H9 (cell line): ENCODE measurements at regions not wholly inside any gene's neighbourhood (a gene's known extent, or its start where the extent isn't known, plus 50 kb on each side); places are given as distances from the start of the nearest gene placed in this dataset.

ENCODE experiments used
- DNase-seq: peaks from one replicate; pipeline ENCODE4 v3.0.0-alpha.2; 2017
- H2AFZ ChIP-seq: one replicate; pipeline ENCODE4 v1.6.1; 2013; ENCODE audit warnings: mild to moderate bottlenecking, low read length, control low read depth, moderate library complexity
- H2AK5ac ChIP-seq: 2 replicates; pipeline ENCODE4 v1.6.1; 2013; ENCODE audit warnings: low read length, control low read depth, mixed read lengths; ENCODE audit not compliant: insufficient read length
- H2BK120ac ChIP-seq: one replicate; pipeline ENCODE4 v1.6.1; 2013; ENCODE audit warnings: low read depth, mild to moderate bottlenecking, low read length, control low read depth, inconsistent platforms; ENCODE audit not compliant: poor library complexity, severe bottlenecking
- H2BK12ac ChIP-seq: 2 replicates; pipeline ENCODE4 v1.6.1; 2013; ENCODE audit warnings: low read length, control low read depth, mixed read lengths, low read depth; ENCODE audit not compliant: insufficient read length
- H2BK15ac ChIP-seq: 2 replicates; pipeline ENCODE4 v1.6.1; 2013; ENCODE audit warnings: low read depth, low read length, control low read depth
- H2BK20ac ChIP-seq: one replicate; pipeline ENCODE4 v1.6.1; 2013; ENCODE audit warnings: low read depth, mild to moderate bottlenecking, low read length, control low read depth, inconsistent platforms; ENCODE audit not compliant: poor library complexity, severe bottlenecking
- H2BK5ac ChIP-seq: 2 replicates; pipeline ENCODE4 v1.6.1; 2013; ENCODE audit warnings: low read length, control low read depth, mixed read lengths; ENCODE audit not compliant: insufficient read length
- H3K14ac ChIP-seq: 2 replicates; pipeline ENCODE4 v1.6.1; 2013; ENCODE audit warnings: low read length, control low read depth; ENCODE audit not compliant: insufficient read depth
- H3K18ac ChIP-seq: 2 replicates; pipeline ENCODE4 v1.6.1; 2013; ENCODE audit warnings: low read depth, mild to moderate bottlenecking, mixed read lengths, low read length, control low read depth; ENCODE audit not compliant: insufficient read length
- H3K23ac ChIP-seq: 2 replicates; pipeline ENCODE4 v1.6.1; 2013; ENCODE audit warnings: low read length, control low read depth, mixed read lengths, low read depth; ENCODE audit not compliant: insufficient read length
- H3K23me2 ChIP-seq: 2 replicates; pipeline ENCODE4 v1.6.1; 2013; ENCODE audit warnings: low read depth, mild to moderate bottlenecking, mixed read lengths, low read length, control low read depth; ENCODE audit not compliant: insufficient read length, poor library complexity, severe bottlenecking
- H3K27ac ChIP-seq: 2 replicates; pipeline ENCODE4 v1.5.1; 2013; ENCODE audit warnings: low read length, control low read depth, mixed read lengths, low read depth; ENCODE audit not compliant: insufficient read length
- H3K27me3 ChIP-seq: 2 replicates; pipeline ENCODE4 v1.6.1; 2013; ENCODE audit warnings: low read length, control low read depth, inconsistent platforms; ENCODE audit not compliant: insufficient read depth
- H3K4ac ChIP-seq: 2 replicates; pipeline ENCODE4 v1.6.1; 2013; ENCODE audit warnings: low read depth, mild to moderate bottlenecking, control low read depth, inconsistent platforms, low read length, moderate library complexity
- H3K4me1 ChIP-seq: 2 replicates; pipeline ENCODE4 v1.6.1; 2013; ENCODE audit warnings: low read length, control low read depth, inconsistent platforms; ENCODE audit not compliant: insufficient read depth
- H3K4me2 ChIP-seq: 2 replicates; pipeline ENCODE4 v1.6.1; 2013; ENCODE audit warnings: low read length, control low read depth, mixed read lengths; ENCODE audit not compliant: insufficient read length, insufficient read depth
- H3K56ac ChIP-seq: 2 replicates; pipeline ENCODE4 v1.6.1; 2013; ENCODE audit warnings: low read depth, mild to moderate bottlenecking, mixed read lengths, low read length, control low read depth; ENCODE audit not compliant: insufficient read length
- H3K79me1 ChIP-seq: 2 replicates; pipeline ENCODE4 v1.6.1; 2013; ENCODE audit warnings: low read depth, mild to moderate bottlenecking, moderate library complexity, low read length, control low read depth, inconsistent platforms; ENCODE audit not compliant: insufficient read depth, poor library complexity, severe bottlenecking
- H3K79me2 ChIP-seq: 2 replicates; pipeline ENCODE4 v1.6.1; 2013; ENCODE audit warnings: low read length, control low read depth, inconsistent platforms; ENCODE audit not compliant: insufficient read depth
- H3K9ac ChIP-seq: 2 replicates; pipeline ENCODE4 v1.6.1; 2013; ENCODE audit warnings: low read length, control low read depth, mixed read lengths; ENCODE audit not compliant: insufficient read length; ENCODE audit errors: extremely low read depth
- H3K9me3 ChIP-seq: one replicate; pipeline ENCODE4 v1.6.1; 2013; ENCODE audit warnings: low read depth, low read length, inconsistent platforms; ENCODE audit not compliant: control insufficient read depth
- H3T11ph ChIP-seq: one replicate; pipeline ENCODE4 v1.6.1; 2013; ENCODE audit warnings: mild to moderate bottlenecking, low read length, control low read depth, inconsistent platforms
- H4K20me1 ChIP-seq: one replicate; pipeline ENCODE4 v1.6.1; 2013; ENCODE audit not compliant: control insufficient read depth, insufficient read length, insufficient read depth
- H4K5ac ChIP-seq: 2 replicates; pipeline ENCODE4 v1.6.1; 2013; ENCODE audit warnings: low read depth, mild to moderate bottlenecking, mixed read lengths, low read length, control low read depth; ENCODE audit not compliant: insufficient read length
- H4K8ac ChIP-seq: replicated peaks from 2 replicates; pipeline ENCODE4 v1.6.1; 2013; ENCODE audit warnings: low read length, control low read depth, mixed read lengths, low read depth; ENCODE audit not compliant: insufficient read length
- H4K91ac ChIP-seq: 2 replicates; pipeline ENCODE4 v1.6.1; 2013; ENCODE audit warnings: low read depth, mild to moderate bottlenecking, moderate library complexity, mixed read lengths, low read length, control low read depth; ENCODE audit not compliant: insufficient read length
- H3K27ac Mint-ChIP-seq, 3 experiments: 2 replicates in 2 of 3; 3 replicates in 1 of 3; pipeline ENCODE4 v1.8.0; 2020 to 2021; ENCODE audit warnings: mixed read lengths in 3 of 3, mild to moderate bottlenecking in 1 of 3, moderate library complexity in 1 of 3
- H3K27me3 Mint-ChIP-seq: 2 replicates; pipeline ENCODE4 v1.8.0; 2021; ENCODE audit warnings: low read depth, mild to moderate bottlenecking, moderate library complexity, mixed read lengths
- H3K36me3 Mint-ChIP-seq, 3 experiments: 2 replicates in 2 of 3; 3 replicates in 1 of 3; pipeline ENCODE4 v1.8.0; 2020 to 2021; ENCODE audit warnings: low read depth in 3 of 3, mixed read lengths in 3 of 3; ENCODE audit not compliant: insufficient read depth in 1 of 3
- H3K4me1 Mint-ChIP-seq, 2 experiments: 2 replicates each; pipeline ENCODE4 v1.8.0; 2020; ENCODE audit warnings: mixed read lengths in 2 of 2
- H3K4me3 Mint-ChIP-seq, 2 experiments: 2 replicates in 1 of 2; 3 replicates in 1 of 2; pipeline ENCODE4 v1.8.0; 2020 to 2021; ENCODE audit warnings: mild to moderate bottlenecking in 2 of 2, mixed read lengths in 2 of 2, moderate library complexity in 1 of 2
- H3K9me3 Mint-ChIP-seq, 2 experiments: 2 replicates in 1 of 2; 3 replicates in 1 of 2; pipeline ENCODE4 v1.8.0; 2020; ENCODE audit warnings: mild to moderate bottlenecking in 2 of 2, mixed read lengths in 2 of 2, moderate library complexity in 1 of 2
- WGBS: extraction: QIAGEN DNeasy Blood & Tissue Kit; methylation state at CpG from one replicate; pipeline ENCODE4 v1.1.7; 2013; ENCODE audit warnings: missing lambda C conversion rate, low lambda C conversion rate, mixed read lengths; ENCODE audit not compliant: insufficient read length; ENCODE audit errors: extremely low coverage; 5-methylcytosine and 5-hydroxymethylcytosine counted together
- TF ChIP-seq, protein P1 (sequence below): fragments of 200-600 bp; sonication (generic); conservative IDR thresholded peaks from 3 replicates; pipeline ENCODE4 v1.8.0; 2021; ENCODE audit warnings: antibody characterized with exemption, mild to moderate bottlenecking

DNA sequence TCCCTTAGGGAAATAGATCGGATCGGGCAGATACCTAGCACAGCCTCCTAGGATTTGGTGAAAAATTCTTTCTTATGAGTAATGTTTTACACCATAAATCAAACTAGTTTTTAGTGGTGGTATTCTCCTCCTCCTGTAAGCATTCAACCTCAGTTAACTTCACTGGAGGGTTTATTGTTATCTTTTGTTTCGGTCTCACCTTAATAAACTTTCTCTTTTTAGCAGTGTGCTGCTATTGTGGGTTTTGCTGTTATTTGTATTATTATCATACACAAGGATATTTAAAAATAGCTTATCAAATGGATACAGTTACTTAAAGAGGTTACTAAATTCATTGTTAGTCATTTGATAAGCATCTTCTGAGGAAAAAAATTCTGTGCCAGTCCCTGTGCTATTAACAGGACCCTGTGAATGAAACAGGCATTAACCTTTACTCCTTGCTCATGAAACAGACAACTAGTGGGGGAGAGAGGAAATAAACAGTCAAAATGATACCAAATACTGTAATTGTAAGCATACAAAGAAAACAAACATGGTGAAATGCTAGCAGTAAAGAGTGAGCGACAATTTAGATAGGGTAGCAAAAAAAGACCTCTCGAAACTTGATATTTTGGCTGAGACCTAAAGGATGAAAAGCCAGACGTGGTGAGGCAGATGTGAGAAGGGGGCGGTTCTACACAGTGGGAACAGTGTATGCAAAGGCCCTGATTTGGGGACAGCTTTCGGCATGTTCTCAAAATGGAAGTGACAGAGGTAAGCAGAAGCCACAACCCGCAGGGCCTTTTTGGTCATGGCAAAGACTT lies 178.7 kb upstream of the SOX5 start:
- H3K4me1 ChIP-seq = no peaks in the 10 kb centered on the region
- H2BK5ac ChIP-seq = no peak overlapping the region
- H3K23me2 ChIP-seq = no peaks in the 10 kb centered on the region
- no peak overlapping the region for H3K9ac ChIP-seq
- no peak overlapping the region for H3K4me3 Mint-ChIP-seq
- peaks cover 31% of the 10 kb centered on the region for H3K27me3 Mint-ChIP-seq
- H3K79me1 ChIP-seq = no peaks in the 10 kb centered on the region
- no peak for DNase-seq
- WGBS = no CpG with 5 or more reads among the region's 9 CpGs
- no peak overlapping the region for H4K91ac ChIP-seq
- H2BK15ac ChIP-seq = no peak overlapping the region
- no peak overlapping the region for H4K5ac ChIP-seq
- H3K9me3 Mint-ChIP-seq = peaks cover 1 to 3% of the 10 kb centered on the region in 2 experiments; a peak in 2 of 5 replicates
- no peaks in the 10 kb centered on the region for H3K79me2 ChIP-seq
- H3K36me3 Mint-ChIP-seq = no peaks in the 10 kb centered on the region
- no peak overlapping the region for H3K4ac ChIP-seq
- H4K8ac ChIP-seq = no peak overlapping the region
- H4K20me1 ChIP-seq = no peaks in the 10 kb centered on the region
- no peak overlapping the region for H3K56ac ChIP-seq
- no peak overlapping the region for H2AFZ ChIP-seq
- H3K9me3 ChIP-seq = no peaks in the 10 kb centered on the region
- H3K18ac ChIP-seq = no peak overlapping the region
- no peak overlapping the region for H3T11ph ChIP-seq
- H3K4me2 ChIP-seq = no peak overlapping the region
- no peak overlapping the region for H2BK12ac ChIP-seq
- H2AK5ac ChIP-seq = no peak overlapping the region
- H3K27ac Mint-ChIP-seq = no peak overlapping the region; a peak in 1 of 7 replicates
- no peaks in the 10 kb centered on the region for H3K27me3 ChIP-seq
- H3K14ac ChIP-seq = no peak overlapping the region
- H3K27ac ChIP-seq = no peak overlapping the region
- H2BK120ac ChIP-seq = no peak overlapping the region
- H3K4me1 Mint-ChIP-seq = peaks cover 8 to 21% of the 10 kb centered on the region in 2 experiments
- H3K23ac ChIP-seq = peak overlapping the region; percentile 16
- H2BK20ac ChIP-seq = no peak overlapping the region
- TF ChIP-seq, protein P1, sequence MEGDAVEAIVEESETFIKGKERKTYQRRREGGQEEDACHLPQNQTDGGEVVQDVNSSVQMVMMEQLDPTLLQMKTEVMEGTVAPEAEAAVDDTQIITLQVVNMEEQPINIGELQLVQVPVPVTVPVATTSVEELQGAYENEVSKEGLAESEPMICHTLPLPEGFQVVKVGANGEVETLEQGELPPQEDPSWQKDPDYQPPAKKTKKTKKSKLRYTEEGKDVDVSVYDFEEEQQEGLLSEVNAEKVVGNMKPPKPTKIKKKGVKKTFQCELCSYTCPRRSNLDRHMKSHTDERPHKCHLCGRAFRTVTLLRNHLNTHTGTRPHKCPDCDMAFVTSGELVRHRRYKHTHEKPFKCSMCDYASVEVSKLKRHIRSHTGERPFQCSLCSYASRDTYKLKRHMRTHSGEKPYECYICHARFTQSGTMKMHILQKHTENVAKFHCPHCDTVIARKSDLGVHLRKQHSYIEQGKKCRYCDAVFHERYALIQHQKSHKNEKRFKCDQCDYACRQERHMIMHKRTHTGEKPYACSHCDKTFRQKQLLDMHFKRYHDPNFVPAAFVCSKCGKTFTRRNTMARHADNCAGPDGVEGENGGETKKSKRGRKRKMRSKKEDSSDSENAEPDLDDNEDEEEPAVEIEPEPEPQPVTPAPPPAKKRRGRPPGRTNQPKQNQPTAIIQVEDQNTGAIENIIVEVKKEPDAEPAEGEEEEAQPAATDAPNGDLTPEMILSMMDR = no peak
